22Rv1 (cell line): ENCODE measurements at regions not wholly inside any gene's neighbourhood (a gene's known extent, or its start where the extent isn't known, plus 50 kb on each side); places are given as distances from the start of the nearest gene placed in this dataset.

Source experiments
- ZFX ChIP-seq: fragments of 450-650 bp; IDR thresholded peaks from 2 replicates; pipeline ENCODE4 v1.6.1; 2017; ENCODE audit warnings: antibody characterized with exemption, borderline replicate concordance
- TF ChIP-seq, protein P1 (sequence below): fragments of 450-650 bp; IDR thresholded peaks from 2 replicates; pipeline ENCODE4 v1.5.1; 2017; ENCODE audit warnings: mild to moderate bottlenecking

GRCh38 chr20:52610749-52611148, 361.4 kb upstream of the TSHZ2 start:
- TF ChIP-seq, protein P1, sequence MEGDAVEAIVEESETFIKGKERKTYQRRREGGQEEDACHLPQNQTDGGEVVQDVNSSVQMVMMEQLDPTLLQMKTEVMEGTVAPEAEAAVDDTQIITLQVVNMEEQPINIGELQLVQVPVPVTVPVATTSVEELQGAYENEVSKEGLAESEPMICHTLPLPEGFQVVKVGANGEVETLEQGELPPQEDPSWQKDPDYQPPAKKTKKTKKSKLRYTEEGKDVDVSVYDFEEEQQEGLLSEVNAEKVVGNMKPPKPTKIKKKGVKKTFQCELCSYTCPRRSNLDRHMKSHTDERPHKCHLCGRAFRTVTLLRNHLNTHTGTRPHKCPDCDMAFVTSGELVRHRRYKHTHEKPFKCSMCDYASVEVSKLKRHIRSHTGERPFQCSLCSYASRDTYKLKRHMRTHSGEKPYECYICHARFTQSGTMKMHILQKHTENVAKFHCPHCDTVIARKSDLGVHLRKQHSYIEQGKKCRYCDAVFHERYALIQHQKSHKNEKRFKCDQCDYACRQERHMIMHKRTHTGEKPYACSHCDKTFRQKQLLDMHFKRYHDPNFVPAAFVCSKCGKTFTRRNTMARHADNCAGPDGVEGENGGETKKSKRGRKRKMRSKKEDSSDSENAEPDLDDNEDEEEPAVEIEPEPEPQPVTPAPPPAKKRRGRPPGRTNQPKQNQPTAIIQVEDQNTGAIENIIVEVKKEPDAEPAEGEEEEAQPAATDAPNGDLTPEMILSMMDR, result no peak
- TF ChIP-seq ZFX, result no peak
